ENCODE measurements at regions not wholly inside any gene's neighbourhood (a gene's known extent, or its start where the extent isn't known, plus 50 kb on each side); places are given as distances from the start of the nearest gene placed in this dataset.
A peak's percentile ranks its signal among the peaks of the same experiment; 100 is the strongest.
"Not testable (repeated sequence)": the region's sequence is repeated elsewhere in the genome, so short reads cannot be mapped to it uniquely, and the experiment has no call there.

DNA sequence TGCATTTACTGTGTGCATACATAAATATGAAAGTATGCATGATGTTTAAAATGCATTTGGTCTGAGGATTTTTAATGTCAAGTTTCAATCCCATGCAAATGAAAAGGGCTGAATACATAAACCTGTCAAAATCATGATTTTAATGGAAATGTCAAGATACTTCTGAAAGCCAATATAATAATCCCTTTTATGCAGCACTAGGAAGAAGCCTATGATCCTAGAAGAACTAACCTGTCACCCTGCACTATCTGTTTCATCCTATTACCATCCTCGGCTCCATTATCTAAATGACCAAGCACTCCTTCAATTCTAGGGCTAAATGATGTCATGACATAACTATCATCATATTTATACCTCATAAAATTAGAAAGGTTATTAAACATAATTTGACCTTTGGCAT, 2229.4 kb upstream of the WWC1 start:
- no peak for DNase-seq

DNA sequence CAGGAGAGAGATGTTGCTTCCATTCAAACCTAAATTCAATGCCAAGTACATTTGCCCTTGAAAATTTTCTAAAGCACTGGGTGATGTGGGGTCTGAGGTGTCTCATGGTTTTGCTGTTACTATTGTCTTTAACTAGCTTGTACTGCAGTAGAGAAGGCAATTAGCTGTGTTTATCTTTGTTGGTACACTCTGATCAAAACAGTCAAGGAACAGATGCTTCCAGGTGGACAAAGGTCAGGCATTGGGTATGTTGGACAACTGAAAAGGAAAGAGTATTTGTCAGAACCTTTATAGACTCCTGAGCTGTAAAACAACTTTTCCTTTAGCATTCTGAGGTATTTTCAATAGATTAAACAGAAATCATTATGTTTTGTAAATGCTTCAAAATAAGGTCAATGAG, 2228.7 kb upstream of the WWC1 start:
- no peak for DNase-seq

DNA sequence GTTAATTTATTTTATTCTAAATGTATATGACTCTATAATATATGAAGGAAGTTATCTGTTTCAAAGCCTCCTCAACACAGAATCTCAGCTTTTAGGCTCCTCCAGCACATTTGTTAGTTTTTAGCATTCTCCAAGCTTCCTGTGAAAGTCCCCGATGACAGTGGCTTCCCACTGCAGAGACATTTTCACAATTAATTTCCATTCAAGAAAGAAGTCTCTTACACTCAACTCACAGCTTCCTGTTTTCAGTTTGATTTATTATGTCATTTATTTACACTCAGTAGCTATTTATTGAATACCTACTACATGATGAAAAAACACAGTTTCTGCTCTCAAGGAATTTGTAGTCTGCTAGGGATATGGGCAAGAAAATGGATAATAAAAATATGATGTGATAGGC, 2228.2 kb upstream of the WWC1 start:
- no peak for DNase-seq

DNA sequence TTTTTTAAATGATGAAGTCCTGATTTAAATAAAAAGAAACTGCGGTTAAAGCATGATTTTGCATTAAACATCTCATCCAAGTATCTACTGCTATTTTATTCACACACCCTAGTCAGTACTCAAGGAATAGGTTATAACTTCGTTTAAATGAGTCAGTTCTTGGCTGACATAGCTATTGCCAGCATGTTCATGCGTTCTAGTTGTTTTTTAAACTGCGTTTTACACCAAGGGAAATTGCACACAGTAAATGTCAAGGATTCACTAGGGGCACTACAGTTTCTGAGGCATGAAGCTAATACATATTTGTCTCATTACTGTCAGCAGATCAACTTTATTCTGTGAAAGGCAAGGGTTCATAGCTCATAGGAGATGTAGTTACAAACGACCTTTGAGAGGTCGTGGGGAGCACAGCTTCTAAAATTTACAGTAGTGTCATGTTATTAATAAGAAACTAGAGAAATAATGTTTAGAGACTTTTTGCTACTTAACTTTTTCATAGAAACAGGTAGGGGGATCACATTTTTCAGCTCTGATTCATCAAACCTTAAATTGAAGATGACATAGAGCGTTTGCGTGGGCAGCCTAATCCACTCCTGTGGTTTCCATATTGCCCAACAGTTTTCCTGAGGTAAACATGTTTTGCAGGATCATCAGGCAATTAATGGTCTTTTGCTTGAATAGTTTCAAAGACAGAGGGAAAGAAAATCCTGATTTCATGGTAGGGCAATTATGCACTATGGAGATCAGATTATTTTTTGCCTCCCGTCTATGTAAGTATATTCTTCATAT, 2222.7 kb upstream of the WWC1 start:
- no peak for DNase-seq

DNA sequence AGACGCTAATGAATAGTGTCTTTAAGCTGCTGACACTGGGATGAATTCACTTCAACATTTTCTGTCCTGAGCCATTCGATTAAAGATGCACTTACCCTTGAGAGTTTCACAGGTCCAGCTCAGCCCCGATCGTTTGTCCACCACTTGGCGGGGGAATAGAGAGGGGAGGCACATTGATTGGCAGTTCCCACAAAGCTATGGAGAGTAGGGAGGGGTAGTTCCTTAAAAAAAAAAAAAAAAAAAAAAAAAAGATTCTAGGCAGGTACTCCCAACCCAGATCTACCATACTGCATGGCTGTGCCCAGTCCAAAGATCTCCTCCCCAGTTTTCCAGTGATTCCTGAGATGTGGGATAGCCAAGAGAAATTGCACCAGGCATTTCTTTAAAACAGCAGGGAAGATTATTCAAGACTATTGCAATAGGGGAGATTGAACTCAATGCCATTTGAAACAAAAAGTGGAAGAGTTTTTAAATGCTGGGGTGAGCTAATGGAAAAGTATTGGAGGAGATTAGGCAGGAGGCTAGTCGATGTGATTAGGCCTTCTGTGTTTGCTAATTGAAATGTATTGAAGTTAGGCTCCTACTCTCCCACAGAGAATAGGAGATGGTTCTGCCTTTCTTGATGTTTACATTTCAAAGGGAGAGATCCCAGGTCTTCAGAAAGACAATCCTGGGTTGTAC, 2217.4 kb upstream of the WWC1 start:
- no peak for DNase-seq

DNA sequence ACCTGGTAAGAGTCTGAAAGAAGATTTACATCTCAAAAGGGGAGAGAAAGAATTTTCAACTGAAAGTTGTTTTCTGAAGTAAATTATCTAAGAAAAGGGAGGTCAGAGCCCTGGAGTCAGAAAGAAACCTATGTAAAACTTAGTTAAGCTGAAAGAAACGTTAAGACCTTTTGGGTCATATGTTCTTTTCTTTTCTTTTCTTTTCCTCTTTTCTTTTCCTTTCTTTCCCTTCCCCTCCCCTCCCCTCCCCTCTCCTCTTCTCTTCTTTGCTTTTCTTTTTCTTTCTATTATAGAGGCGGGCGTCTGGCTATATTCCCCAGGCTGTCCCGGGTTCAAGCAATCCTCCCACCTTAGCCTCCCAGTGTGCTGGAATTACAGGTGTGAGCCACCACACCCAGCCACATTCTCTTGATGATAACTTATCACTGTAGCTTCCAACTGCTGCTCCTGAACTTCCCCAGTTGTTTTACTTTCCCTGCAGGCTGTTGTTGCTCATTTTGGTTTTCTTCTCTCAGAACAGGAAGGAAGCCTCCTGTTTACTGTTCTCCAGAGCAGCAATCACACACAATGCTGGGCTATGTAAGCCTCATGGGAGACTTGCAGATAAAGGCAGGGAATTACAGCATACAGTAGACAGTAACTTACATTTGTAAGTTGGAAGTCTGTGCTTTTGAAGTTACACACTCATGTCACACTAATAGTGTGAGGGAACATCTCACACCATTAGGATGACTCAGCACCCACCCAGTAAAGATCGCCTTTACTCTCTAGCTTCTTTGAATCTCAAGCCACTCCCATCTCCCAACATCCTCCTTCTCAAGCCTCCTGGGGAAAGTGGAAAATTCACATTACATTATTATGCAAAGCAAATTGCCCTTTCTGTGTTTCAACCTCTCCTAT, 2216.6 kb upstream of the WWC1 start:
- no peak for DNase-seq

DNA sequence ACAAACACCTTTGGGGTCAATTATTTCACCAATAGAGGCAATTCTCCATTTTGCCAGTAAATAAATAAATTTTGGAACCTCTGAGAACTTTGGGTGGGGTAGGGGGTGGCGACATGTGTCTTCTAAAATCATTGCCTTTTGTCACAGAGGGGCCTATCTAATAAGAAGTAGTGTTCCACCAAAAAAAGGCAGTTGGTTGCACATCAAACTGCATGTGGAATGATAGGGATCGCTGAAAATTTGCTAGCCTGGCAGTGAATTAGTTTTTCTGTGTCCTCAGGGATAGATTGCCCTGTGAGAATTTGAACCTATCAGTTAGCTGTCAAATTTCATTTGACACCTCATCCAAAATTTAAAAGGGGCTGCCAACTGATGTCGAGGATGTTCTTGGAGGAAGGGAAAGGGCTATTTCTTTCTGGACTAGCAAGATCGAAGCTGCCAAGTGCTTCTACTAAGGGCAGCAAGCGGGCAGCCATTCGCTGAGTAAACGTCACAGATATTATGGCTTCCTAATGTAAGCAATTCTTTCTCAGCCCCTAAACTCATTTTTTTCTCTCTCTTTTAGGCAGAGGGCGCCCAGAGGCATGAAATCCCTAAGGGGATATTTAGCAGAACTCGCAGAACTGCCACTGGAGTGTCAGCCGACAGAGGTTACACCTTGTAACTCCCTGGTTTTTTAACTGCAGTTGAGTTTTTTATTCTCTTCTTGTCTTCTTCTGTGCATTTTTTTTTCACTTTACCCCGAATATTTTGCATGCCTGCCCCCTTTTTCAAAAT, 2208.1 kb upstream of the WWC1 start:
- DNase-seq, result no peak

DNA sequence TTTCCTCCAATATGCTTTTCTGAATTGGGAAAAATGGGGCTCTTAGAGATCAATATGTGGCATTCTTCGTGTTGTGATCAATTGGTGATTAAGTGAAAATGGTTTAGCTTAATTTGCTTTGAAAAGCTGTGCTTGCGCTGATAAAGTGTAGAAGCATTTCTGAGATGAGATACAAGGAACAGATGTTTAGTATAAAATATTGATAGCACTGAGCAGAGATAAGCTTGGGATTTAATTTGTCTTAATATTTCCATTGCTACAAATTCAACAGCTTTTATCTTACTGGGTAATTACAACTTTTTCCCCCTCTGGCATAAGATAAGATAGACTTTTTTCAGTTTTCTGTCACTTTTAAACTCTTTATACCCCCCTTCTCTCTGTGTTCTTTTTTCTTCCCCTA, 2204.9 kb upstream of the WWC1 start:
- DNase-seq, result no peak

DNA sequence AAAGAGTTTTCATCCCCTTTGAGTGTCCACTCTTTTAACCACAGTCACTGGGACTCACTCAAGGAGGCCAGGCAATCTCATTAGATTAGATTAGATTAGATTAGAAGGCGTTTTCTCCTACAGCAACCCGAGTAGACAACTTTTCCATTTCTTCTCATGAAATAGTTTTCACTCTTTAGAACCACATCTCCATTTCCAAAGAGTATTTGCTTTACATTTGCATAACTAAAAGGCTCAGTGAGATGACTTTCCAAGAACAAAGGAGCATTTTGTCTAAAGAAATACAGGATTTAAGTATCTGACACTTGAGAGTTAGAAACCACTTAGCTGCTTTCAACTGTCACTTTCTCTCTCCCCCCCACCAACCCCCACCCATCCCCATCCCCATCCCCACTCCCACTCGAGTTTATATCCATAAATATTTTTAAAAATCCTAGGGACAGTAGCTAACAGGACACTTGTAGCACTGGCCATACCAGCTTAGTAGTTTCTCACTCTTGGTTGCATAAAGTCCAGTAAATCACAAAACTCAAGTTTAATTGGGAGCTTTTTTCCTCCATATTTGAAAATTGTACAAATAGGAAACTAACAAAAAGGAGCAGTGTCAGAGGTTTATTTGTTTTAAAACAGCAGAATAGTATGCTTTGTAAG, 2202.9 kb upstream of the WWC1 start:
- no peak for DNase-seq

DNA sequence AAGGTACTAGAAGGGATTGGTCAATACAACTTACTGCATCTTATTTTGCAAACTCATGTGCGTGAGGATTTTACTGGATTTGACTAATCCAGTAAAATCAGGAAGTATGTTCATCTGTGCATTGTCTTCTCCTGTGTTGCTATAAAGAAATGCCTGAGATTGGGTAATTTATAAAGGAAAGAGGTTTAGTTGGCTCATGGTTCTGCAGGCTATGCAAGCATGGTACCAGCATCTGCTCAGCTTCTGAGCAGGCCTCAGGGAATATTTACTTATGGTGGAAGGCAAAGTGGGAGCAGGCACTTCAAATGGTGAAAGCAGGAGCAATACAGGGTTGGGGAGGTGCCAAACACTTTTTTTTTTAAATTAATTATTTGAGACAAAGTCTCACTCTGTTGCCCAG, 2199.5 kb upstream of the WWC1 start:
- no peak for DNase-seq

DNA sequence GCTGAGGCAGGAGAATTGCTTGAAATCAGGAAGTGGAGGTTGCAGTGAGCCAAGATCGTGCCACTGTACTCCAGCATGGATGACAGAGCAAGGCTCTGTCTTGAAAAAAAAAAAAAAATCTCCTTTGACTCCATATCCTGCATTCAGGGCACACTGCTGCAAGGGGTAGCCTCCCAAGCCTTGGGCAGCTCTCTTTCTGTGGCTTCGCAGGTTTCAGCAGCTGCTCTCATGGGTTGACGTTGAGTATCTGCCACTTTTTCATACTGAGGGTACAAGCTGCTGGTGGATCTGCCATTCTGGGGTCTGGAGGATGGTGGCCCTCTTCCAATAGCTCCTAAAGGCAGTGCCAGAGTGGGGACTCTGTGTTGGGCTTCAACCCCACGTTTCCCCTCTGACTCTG, 2198.1 kb upstream of the WWC1 start:
- DNase-seq, result no peak

DNA sequence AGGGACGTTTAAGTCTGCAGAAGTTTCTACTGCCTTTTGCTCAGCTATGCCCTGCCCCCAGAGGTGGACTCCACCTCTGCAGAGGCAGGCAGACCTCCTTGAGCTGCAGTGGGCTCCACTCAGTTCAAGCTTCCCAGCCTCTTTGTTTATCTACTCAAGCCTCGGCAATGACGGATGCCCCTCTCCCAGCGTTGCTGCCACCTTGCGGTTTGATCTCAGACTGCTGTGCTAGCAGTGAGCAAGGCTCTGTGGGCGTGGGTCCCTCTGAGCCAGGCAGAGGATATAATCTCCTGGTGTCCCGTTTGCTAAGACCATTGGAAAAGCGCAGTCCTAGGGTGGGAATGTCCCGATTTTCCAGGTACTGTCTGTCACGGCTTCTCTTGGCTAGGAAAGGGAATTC, 2188.5 kb upstream of the WWC1 start:
- DNase-seq, result no peak

DNA sequence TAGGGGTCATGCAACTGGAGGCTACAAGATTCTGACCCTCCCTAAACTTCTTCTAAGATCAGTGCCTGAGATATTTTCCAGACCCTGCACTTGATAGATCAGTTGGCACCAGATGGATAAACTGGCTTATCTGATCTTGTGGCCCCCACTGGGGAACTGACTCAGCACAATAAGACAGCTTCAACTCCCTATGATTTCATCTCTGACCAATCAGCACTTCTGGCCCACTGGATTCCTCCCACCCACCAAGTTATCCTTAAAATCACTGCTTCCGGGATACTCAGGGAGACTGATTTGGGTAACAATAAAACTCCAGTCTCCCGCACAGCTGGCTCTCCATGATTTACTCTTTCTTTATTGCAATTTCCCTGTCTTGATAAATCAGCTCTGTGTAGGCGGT, 2180.4 kb upstream of the WWC1 start:
- no peak for DNase-seq

DNA sequence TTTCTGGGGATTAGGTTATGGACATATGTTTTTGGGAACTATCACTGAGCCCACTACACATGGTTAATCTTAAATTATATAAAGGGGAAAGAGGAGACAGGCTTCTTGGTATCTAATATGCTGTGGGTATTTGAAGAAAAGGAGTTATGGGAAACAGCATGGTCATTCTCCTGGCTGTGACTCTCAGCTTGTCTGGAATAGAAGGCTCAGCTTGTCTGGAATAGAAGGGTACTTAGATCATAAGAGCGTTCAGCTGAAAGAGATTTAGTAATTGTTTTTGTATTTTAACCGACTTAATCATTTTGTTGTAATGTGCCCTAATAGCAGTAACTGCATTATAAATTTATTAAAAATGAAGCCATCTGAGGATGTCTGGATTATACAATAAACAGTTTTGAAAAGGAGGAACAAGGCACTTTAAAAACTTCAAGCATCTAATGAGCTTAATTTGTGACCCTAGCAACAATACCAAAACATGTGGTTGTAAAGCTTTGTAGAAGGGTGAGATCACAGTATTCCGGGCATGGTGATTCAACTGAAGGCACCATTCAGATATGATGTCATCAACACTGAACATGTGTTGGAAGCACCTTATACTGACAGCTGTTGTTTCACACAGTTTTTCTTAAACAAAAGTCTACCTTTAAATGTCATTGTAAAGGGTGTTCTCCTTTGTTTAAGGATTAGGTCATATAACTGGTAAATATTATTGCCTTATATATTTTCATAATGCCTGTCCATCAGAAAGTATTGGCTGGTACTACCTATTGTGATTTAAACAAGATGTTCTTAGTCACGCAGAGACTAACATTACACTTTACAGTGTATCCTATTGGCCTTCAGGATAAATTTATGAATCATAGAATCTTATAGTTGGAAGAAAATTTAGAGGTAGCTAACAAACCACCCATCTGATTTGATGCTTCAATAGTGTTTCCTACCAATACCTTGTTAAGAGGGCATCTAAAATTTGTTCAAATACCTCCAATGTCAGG, 2174.1 kb upstream of the WWC1 start:
- DNase-seq, result no peak

DNA sequence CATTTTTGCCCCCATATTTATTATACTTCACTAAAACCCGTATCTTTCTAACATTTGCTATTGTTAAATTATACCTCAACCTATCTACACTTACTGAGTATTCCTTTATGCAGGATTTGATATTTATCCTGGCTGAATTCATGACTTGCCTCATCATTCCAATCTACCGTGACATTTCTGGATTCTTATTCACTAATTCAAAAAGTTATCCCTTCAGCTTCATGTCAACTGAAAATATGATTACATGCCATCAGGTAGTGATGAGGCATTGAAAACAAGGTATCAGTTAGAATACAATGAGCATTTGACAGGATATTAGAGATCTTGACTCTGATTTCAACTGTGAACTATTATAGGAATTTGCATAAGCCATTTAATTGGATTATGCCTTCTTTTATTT, 2171.9 kb upstream of the WWC1 start:
- DNase-seq, result no peak

DNA sequence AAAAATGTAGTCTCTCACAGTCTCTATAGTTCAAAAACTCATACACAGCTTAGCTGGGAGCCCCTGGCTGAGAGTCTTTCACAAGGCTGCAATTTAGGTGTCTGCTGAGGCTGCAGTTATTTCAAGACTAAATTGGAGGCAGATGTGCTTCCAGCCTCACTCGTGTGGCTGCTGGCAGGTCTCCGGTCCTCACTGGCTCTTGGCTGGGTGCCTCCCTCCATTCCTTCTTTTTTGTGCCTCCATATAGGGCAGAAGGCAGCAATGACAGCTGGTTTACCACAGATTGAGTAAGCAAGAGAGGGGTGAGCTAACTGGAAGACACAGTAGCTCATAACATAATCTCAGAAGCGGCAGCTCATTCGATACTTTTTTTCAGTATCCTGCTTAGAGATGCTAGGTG, 2167.7 kb upstream of the WWC1 start:
- DNase-seq, result peak in 1 of 2 experiments; percentile 7

DNA sequence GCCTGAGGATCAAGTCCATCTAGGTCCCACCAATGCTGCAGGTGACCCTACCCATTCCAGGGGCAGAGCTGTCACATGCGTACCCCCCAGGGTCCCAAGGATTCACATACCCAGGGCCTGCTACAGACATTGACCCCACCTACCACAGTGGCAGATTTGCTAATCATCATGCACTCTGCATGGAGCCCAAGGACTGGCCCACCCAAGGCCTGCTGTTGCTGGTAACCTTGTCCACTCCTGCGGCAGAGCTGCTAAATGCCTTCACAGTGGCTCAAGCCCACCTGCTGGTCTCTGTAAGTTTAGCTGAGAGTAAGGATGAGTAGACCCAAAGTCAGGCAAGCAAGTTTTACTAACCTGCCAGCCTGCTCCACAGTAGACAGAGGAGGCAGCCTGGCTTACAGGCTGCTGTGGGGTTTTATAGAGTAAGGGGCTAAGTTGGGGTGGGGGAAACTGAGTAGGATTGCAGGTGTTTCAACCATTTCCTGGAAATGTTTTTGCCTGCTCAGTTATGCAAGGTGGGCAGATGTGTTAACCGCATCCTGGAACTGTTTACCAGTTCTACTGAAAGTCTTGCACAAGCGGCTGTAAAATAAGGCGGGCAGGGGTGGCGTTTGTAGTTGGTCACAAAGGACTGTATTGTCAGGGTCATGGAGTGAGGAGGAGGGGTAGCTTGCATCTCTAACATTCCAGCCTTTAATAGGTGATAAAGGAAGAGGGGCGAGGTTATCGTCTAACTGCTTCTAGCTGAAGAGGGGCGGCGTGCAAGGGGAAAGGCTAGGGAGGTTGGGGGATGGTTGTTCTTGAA, 2163.5 kb upstream of the WWC1 start:
- DNase-seq, result no peak

DNA sequence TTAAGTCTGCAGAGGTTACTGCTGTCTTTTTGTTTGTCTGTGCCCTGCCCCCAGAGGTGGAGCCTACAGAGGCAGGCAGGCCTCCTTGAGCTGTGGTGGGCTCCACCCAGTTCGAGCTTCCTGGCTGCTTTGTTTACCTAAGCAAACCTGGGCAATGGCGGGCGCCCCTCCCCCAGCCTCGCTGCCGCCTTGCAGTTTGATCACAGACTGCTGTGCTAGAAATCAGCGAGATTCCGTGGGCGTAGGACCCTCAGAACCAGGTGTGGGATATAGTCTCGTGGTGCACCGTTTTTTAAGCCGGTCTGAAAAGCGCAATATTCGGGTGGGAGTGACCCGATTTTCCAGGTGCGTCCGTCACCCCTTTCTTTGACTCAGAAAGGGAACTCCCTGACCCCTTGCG, 2146.3 kb upstream of the WWC1 start:
- DNase-seq, result not testable (repeated sequence)

DNA sequence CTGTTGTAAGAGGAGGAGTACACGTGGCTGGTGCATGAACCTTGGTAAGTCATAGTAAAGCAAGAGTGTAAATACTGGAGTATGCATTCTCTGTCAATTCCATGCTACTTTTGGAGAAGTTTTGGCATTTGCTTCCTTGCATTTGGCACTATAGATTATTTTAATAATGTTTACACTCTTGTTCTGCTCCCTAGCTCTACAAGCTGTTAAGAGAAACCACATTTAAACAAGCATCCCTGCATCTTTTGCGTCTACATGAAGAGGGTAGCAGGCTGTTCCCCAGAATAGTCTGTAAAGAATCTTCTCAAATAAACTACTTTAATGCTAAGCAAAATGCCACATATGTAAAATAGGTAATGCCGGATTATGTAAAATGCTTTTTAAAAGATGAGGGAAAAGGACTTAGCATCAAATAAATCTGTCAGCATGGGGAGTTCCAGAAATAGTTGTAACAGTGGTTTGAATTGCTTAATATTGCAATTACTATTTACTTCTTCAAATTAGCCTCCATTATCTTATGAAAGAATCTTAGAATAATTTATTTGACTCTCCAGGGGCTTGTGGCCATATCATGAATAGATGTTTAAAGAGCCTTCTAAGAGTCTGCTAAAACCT, 2127.3 kb upstream of the WWC1 start:
- DNase-seq, result no peak

DNA sequence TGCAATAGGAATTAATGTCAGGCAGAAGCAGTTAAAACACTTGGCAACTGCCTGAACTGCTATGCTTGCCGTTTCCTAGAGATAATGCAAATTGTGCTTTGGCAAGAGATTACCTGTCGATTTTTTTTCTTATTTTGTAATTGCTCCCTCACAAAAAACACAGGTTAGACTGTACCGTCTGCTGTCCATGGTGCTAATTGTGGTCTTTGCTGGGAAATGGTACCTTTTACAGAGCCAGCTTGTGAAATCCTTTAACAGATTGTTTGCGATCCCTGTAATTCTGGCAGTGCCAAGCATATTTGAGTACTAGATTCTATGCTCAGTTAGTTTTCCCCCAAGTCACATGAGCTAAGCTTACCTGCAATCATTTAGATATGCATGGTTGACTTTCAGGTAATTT, 2125.8 kb upstream of the WWC1 start:
- DNase-seq, result no peak
